ENCODE measurements at regions not wholly inside any gene's neighbourhood (a gene's known extent, or its start where the extent isn't known, plus 50 kb on each side); places are given as distances from the start of the nearest gene placed in this dataset.

DNA sequence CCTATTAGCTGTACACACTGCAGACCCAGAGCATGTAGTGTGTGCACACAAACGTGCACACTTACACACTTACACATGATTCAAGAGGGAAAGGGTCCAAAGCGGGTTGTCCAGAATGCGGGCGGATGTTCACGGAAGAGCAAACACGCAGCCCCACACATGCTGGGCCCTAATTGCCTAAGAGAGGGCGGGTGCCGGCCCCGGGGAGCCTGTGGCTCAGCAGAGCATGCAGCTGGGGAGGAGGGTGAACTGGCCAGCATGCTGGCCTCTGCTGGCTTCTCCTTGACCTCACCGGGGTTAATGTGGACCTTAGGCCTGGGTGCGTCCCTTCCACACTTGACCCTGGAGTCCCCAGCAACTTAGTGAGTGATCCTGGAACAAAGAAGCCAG is 816.3 kb downstream of the BRD1 start:
- no peak for DNase-seq (ENCODE audit: extremely low read depth, low read depth)
- no peak for TF ChIP-seq CTCF (IDR thresholded peaks at IDR 0.05; ENCODE audit: low read depth, low read length)

DNA sequence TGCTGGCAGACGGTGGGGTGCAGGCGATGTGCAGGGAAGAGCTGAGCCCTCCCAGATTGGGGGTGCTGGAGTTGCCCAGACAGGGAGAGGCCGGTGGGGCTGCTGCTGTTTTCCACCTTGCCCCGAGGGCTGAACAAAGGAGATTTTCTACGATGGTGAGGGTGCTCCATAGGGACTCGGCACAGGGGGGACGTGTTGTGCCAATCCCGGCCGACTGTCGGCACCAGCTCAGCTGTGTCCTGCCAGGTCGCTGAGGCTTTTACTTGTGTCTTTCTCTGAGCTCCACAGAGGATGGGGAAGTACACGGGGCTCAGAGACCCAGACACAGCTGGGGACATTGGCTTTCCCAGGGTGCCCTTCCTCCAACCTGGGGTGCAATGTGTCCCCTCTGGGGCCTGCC is 816.8 kb downstream of the BRD1 start:
- TF ChIP-seq CTCF (IDR thresholded peaks at IDR 0.05; ENCODE audit: low read depth, low read length), result no peak
- no peak for DNase-seq (ENCODE audit: extremely low read depth, low read depth)

GRCh38 chr22:49010070-49010863 is 817.4 kb downstream of the BRD1 start:
- TF ChIP-seq CTCF (IDR thresholded peaks at IDR 0.05; ENCODE audit: low read depth, low read length), result no peak
- DNase-seq (ENCODE audit: extremely low read depth, low read depth), result no peak

GRCh38 chr22:49009359-49010063 is 818.2 kb downstream of the BRD1 start:
- TF ChIP-seq CTCF (IDR thresholded peaks at IDR 0.05; ENCODE audit: low read depth, low read length), result no peak
- no peak for DNase-seq (ENCODE audit: extremely low read depth, low read depth)

DNA sequence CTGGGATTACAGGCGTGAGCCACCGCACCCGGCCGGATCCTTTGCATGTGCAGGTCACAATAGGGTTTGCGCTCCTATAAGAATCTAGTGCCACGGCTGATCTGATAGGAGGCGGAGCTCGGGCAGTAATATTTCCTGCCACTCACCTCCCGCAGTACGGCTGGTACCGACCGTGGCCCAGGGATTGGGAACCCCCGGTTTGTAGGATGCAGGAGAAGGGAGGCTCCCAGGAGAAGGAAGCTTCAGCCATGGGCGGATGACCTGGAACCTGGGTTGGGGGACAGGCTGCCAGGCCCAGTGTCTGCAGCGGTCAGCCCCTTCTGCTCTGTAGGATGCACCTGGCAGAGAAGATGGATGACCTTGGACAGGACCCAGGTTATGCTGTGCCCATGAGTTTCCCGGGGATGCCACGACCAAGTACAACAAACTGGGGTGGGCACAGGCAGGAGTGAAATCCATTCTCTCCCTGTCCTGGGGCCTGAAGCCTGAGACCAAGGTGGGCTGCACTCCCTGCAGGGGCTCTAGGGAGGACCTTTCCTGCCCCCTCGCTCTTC is 818.9 kb downstream of the BRD1 start:
- no peak for TF ChIP-seq CTCF (IDR thresholded peaks at IDR 0.05; ENCODE audit: low read depth, low read length)
- no peak for DNase-seq (ENCODE audit: extremely low read depth, low read depth)

DNA sequence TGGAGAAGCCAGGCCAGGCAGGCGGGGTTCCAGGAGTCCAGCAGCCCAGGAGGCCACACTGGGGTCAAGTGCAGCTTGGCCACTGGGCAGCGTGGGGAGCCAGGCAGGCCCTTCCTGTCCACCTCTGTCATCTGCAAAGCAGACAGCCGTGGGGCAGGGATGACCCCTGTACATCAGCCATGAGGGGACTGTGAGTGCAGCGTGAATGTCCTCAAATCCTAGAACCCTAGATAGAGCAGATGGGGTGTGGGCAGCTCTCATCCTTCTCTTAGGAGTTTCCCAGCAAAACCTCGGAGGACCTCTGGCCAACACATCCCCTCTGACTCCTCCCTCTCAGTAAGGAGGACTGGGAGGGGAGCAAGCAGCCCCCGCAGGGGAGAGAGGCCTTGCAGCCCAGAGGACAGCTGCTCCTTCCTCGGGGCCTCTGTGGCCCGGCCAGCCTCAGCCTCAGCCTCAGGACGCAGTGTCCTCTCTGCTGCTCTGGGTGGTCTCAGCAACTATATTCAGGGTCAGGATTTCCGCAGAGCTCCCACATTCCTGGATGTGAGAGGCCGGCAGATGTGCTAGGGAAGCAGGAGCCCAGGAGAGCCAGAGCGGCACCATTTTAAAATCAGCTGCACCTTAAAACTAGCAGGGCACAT is 820.5 kb downstream of the BRD1 start:
- no peak for TF ChIP-seq CTCF (IDR thresholded peaks at IDR 0.05; ENCODE audit: low read depth, low read length)
- no peak for DNase-seq (ENCODE audit: extremely low read depth, low read depth)
